ENCODE measurements at regions not wholly inside any gene's neighbourhood (a gene's known extent, or its start where the extent isn't known, plus 50 kb on each side); places are given as distances from the start of the nearest gene placed in this dataset.

GRCh38 chr1:217224201-217224600 lies 406.7 kb downstream of the GPATCH2 start (continued):
- TF ChIP-seq FOXK2 (conservative IDR thresholded peaks at IDR 0.05 in 1 of 2, IDR thresholded peaks at IDR 0.05 in 1 of 2; ENCODE audit: low read depth in 2 of 2) (no peak), THRAP3 (IDR thresholded peaks at IDR 0.05; ENCODE audit: borderline replicate concordance) (no peak), NUFIP1 (IDR thresholded peaks at IDR 0.05; ENCODE audit: partially characterized antibody) (no peak), GTF3C2 (IDR thresholded peaks at IDR 0.05; ENCODE audit: borderline replicate concordance, extremely low read depth, insufficient read length) (no peak), ZBTB34 (CRISPR knock-in tag; IDR thresholded peaks at IDR 0.05) (no peak), NCOR1 (IDR thresholded peaks at IDR 0.05) (no peak), CHD7 (IDR thresholded peaks at IDR 0.05; ENCODE audit: low read depth, low read length) (no peak)
